ENCODE measurements at regions not wholly inside any gene's neighbourhood (a gene's known extent, or its start where the extent isn't known, plus 50 kb on each side); places are given as distances from the start of the nearest gene placed in this dataset.
"Not testable (repeated sequence)": the region's sequence is repeated elsewhere in the genome, so short reads cannot be mapped to it uniquely, and the experiment has no call there.

GRCh38 chr3:192968901-192969300 lies 51.2 kb upstream of the MB21D2 start:
- H3K9ac ChIP-seq; H3K27me3 ChIP-seq; H3K4me2 ChIP-seq; H3K36me3 ChIP-seq; H3K79me2 ChIP-seq (ENCODE audit: low read depth); H3K27ac Mint-ChIP-seq; H3K4me3 ChIP-seq; H3K27me3 Mint-ChIP-seq (ENCODE audit: insufficient read depth, low read depth); H3K36me3 Mint-ChIP-seq; H3K9me3 ChIP-seq (ENCODE audit: low read depth); H3K4me3 Mint-ChIP-seq; H4K20me1 ChIP-seq (ENCODE audit: low read depth); H3K27ac ChIP-seq; H2AFZ ChIP-seq (replicated peaks); H3F3A ChIP-seq (ENCODE audit: low read depth); DNase-seq (ENCODE audit: low spot score); H3K4me1 ChIP-seq; H3K4me1 Mint-ChIP-seq: not testable (repeated sequence)
- peaks cover 12% of the 10 kb centered on the region for H3K9me3 Mint-ChIP-seq

DNA sequence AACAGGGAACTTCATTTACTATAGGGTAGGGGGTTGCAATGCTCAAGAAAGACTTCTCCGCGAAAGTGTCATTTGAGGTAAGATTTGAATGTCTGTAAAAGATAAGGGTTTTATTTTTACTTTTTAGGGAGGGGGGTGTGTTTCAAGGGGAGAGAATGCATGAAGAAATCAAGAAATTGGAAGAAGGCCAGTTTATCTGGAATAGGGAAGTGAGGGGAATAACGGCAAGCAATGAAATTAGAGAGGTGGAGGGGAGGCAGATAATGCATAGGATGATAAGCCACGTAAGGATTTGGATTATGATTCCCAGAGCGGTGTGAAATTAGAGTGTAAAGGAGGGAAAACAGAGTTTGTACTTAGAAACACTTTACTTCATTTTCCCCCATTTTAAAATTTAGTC lies 63.0 kb upstream of the MB21D2 start:
- TF ChIP-seq, protein P1, sequence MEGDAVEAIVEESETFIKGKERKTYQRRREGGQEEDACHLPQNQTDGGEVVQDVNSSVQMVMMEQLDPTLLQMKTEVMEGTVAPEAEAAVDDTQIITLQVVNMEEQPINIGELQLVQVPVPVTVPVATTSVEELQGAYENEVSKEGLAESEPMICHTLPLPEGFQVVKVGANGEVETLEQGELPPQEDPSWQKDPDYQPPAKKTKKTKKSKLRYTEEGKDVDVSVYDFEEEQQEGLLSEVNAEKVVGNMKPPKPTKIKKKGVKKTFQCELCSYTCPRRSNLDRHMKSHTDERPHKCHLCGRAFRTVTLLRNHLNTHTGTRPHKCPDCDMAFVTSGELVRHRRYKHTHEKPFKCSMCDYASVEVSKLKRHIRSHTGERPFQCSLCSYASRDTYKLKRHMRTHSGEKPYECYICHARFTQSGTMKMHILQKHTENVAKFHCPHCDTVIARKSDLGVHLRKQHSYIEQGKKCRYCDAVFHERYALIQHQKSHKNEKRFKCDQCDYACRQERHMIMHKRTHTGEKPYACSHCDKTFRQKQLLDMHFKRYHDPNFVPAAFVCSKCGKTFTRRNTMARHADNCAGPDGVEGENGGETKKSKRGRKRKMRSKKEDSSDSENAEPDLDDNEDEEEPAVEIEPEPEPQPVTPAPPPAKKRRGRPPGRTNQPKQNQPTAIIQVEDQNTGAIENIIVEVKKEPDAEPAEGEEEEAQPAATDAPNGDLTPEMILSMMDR (IDR thresholded peaks at IDR 0.05): no peak
- TF ChIP-seq EZH2 (IDR thresholded peaks at IDR 0.05) (no peak), EZH2phosphoT487 (IDR thresholded peaks at IDR 0.05) (no peak)
- Mint-ChIP-seq H3K27me3 (ENCODE audit: insufficient read depth, low read depth) (no peaks in the 10 kb centered on the region), H3K9me3 (peaks cover 4% of the 10 kb centered on the region), H3K27ac (no peak overlapping the region), H3K36me3 (no peaks in the 10 kb centered on the region), H3K4me3 (no peak overlapping the region), H3K4me1 (no peaks in the 10 kb centered on the region)
- Histone ChIP-seq H3K27ac (no peak overlapping the region), H3F3A (ENCODE audit: low read depth) (no peaks in the 10 kb centered on the region), H2AFZ (replicated peaks) (no peak overlapping the region), H3K79me2 (ENCODE audit: low read depth) (no peaks in the 10 kb centered on the region), H3K4me1 (no peaks in the 10 kb centered on the region), H3K9me3 (ENCODE audit: low read depth) (peaks cover 4% of the 10 kb centered on the region), H3K4me2 (no peak overlapping the region), H3K9ac (no peak overlapping the region), H3K4me3 (no peak overlapping the region), H3K27me3 (no peaks in the 10 kb centered on the region), H4K20me1 (ENCODE audit: low read depth) (no peaks in the 10 kb centered on the region), H3K36me3 (no peaks in the 10 kb centered on the region)
- DNase-seq (ENCODE audit: low spot score): no peak

- no peaks in the 10 kb centered on the region for H3K9me3 Mint-ChIP-seq
- peaks cover 5% of the 10 kb centered on the region for H3K27me3 Mint-ChIP-seq (ENCODE audit: insufficient read depth, low read depth)
- Histone ChIP-seq H3K36me3 (no peaks in the 10 kb centered on the region), H3K9ac (no peak overlapping the region), H3K4me2 (no peak overlapping the region), H3K27ac (no peak overlapping the region), H3F3A (ENCODE audit: low read depth) (no peaks in the 10 kb centered on the region), H3K9me3 (ENCODE audit: low read depth) (no peaks in the 10 kb centered on the region), H3K27me3 (no peaks in the 10 kb centered on the region), H3K79me2 (ENCODE audit: low read depth) (no peaks in the 10 kb centered on the region), H2AFZ (replicated peaks) (no peak overlapping the region), H4K20me1 (ENCODE audit: low read depth) (no peaks in the 10 kb centered on the region), H3K4me3 (no peak overlapping the region), H3K4me1 (no peaks in the 10 kb centered on the region)
- DNase-seq (ENCODE audit: low spot score): no peak
- H3K36me3 Mint-ChIP-seq: no peaks in the 10 kb centered on the region
- H3K27ac Mint-ChIP-seq: no peak overlapping the region
- no peak overlapping the region for H3K4me3 Mint-ChIP-seq
- TF ChIP-seq EZH2phosphoT487 (IDR thresholded peaks at IDR 0.05) (no peak), EZH2 (IDR thresholded peaks at IDR 0.05) (no peak)
- TF ChIP-seq, protein P1 (IDR thresholded peaks at IDR 0.05): no peak
- no peaks in the 10 kb centered on the region for H3K4me1 Mint-ChIP-seq
Measured at GRCh38 chr3:192986379-192986778, 68.7 kb upstream of the MB21D2 start.

DNA sequence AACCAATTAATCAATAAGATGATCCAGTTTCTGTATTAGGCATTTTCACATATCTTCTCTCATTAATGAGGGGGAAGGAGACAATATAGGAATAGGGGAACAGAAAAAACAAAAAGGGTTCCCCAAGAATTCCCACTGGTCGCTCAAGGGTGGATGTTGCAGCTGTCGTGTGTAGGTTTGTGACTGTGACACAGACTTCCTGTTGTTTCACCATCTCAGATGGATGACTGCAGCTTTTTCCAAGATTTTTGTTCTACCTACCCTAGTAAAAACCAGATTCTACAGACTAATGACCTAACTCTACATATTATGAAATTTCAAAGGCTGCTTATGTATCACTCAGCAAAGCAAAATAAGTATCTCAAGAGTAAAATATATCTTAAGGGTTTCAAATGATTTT lies 73.7 kb upstream of the MB21D2 start:
- Histone ChIP-seq H3K4me3 (no peak overlapping the region), H3K27ac (no peak overlapping the region), H3K4me2 (no peak overlapping the region), H3K27me3 (no peaks in the 10 kb centered on the region), H3K36me3 (no peaks in the 10 kb centered on the region), H4K20me1 (ENCODE audit: low read depth) (no peaks in the 10 kb centered on the region), H3K9ac (no peak overlapping the region), H3F3A (ENCODE audit: low read depth) (no peaks in the 10 kb centered on the region), H3K4me1 (no peaks in the 10 kb centered on the region), H3K9me3 (ENCODE audit: low read depth) (no peaks in the 10 kb centered on the region), H2AFZ (replicated peaks) (no peak overlapping the region), H3K79me2 (ENCODE audit: low read depth) (no peaks in the 10 kb centered on the region)
- DNase-seq (ENCODE audit: low spot score): no peak
- TF ChIP-seq, protein P1 (IDR thresholded peaks at IDR 0.05): no peak
- TF ChIP-seq EZH2 (IDR thresholded peaks at IDR 0.05) (no peak), EZH2phosphoT487 (IDR thresholded peaks at IDR 0.05) (no peak)
- Mint-ChIP-seq H3K4me3 (no peak overlapping the region), H3K9me3 (peaks cover 6% of the 10 kb centered on the region), H3K36me3 (no peaks in the 10 kb centered on the region), H3K27ac (no peak overlapping the region), H3K4me1 (no peaks in the 10 kb centered on the region), H3K27me3 (ENCODE audit: insufficient read depth, low read depth) (peaks cover 2% of the 10 kb centered on the region)

All from neural progenitor cell (in vitro differentiated cells).